ENCODE measurements at regions not wholly inside any gene's neighbourhood (a gene's known extent, or its start where the extent isn't known, plus 50 kb on each side); places are given as distances from the start of the nearest gene placed in this dataset.

GRCh38 chr7:121555558-121555957, 159.4 kb upstream of the FAM3C start:
- Histone ChIP-seq H3K4me3 (ENCODE audit: low read length) (no peak overlapping the region), H3K27ac (ENCODE audit: low read length) (no peak overlapping the region), H2AFZ (ENCODE audit: low read length) (no peak overlapping the region), H3K27me3 (ENCODE audit: low read length) (no peaks in the 10 kb centered on the region), H3K9ac (ENCODE audit: low read length) (no peak overlapping the region), H3K4me1 (ENCODE audit: low read length) (no peaks in the 10 kb centered on the region), H3K36me3 (ENCODE audit: insufficient read depth, low read length) (no peaks in the 10 kb centered on the region), H4K20me1 (ENCODE audit: insufficient read depth, low read depth, low read length) (no peaks in the 10 kb centered on the region), H3K4me2 (ENCODE audit: low read depth, low read length, poor library complexity, severe bottlenecking) (no peak overlapping the region), H3K9me2 (replicated peaks; ENCODE audit: insufficient read depth, low read length) (no peaks in the 10 kb centered on the region), H3K79me2 (ENCODE audit: low read length) (no peaks in the 10 kb centered on the region), H3K9me3 (ENCODE audit: low read length) (no peaks in the 10 kb centered on the region)
- no peak for DNase-seq

GRCh38 chr7:121547544-121548092, 151.5 kb upstream of the FAM3C start:
- H3K36me3 ChIP-seq (ENCODE audit: insufficient read depth, low read length): no peaks in the 10 kb centered on the region
- no peaks in the 10 kb centered on the region for H4K20me1 ChIP-seq (ENCODE audit: insufficient read depth, low read depth, low read length)
- H3K4me2 ChIP-seq (ENCODE audit: low read depth, low read length, poor library complexity, severe bottlenecking): no peak overlapping the region
- H3K4me1 ChIP-seq (ENCODE audit: low read length): no peaks in the 10 kb centered on the region
- no peaks in the 10 kb centered on the region for H3K27me3 ChIP-seq (ENCODE audit: low read length)
- peak; percentile 81 for DNase-seq
- H3K9me3 ChIP-seq (ENCODE audit: low read length): no peaks in the 10 kb centered on the region
- H2AFZ ChIP-seq (ENCODE audit: low read length): no peak overlapping the region
- no peaks in the 10 kb centered on the region for H3K9me2 ChIP-seq (replicated peaks; ENCODE audit: insufficient read depth, low read length)
- H3K79me2 ChIP-seq (ENCODE audit: low read length): no peaks in the 10 kb centered on the region
- H3K9ac ChIP-seq (ENCODE audit: low read length): no peak overlapping the region
- H3K4me3 ChIP-seq (ENCODE audit: low read length): no peak overlapping the region
- H3K27ac ChIP-seq (ENCODE audit: low read length): no peak overlapping the region

- no peak for DNase-seq
- H3K4me2 ChIP-seq (ENCODE audit: low read depth, low read length, poor library complexity, severe bottlenecking): no peak overlapping the region
- no peaks in the 10 kb centered on the region for H3K4me1 ChIP-seq (ENCODE audit: low read length)
- no peaks in the 10 kb centered on the region for H3K79me2 ChIP-seq (ENCODE audit: low read length)
- no peaks in the 10 kb centered on the region for H3K27me3 ChIP-seq (ENCODE audit: low read length)
- H3K9me3 ChIP-seq (ENCODE audit: low read length): no peaks in the 10 kb centered on the region
- H2AFZ ChIP-seq (ENCODE audit: low read length): no peak overlapping the region
- no peaks in the 10 kb centered on the region for H4K20me1 ChIP-seq (ENCODE audit: insufficient read depth, low read depth, low read length)
- no peaks in the 10 kb centered on the region for H3K36me3 ChIP-seq (ENCODE audit: insufficient read depth, low read length)
- no peak overlapping the region for H3K9ac ChIP-seq (ENCODE audit: low read length)
- no peak overlapping the region for H3K27ac ChIP-seq (ENCODE audit: low read length)
- no peaks in the 10 kb centered on the region for H3K9me2 ChIP-seq (replicated peaks; ENCODE audit: insufficient read depth, low read length)
- H3K4me3 ChIP-seq (ENCODE audit: low read length): no peak overlapping the region
These were observed 150.8 kb upstream of the FAM3C start for GRCh38 chr7:121546632-121547543.

GRCh38 chr7:121545418-121545817, 149.3 kb upstream of the FAM3C start:
- H3K9me3 ChIP-seq (ENCODE audit: low read length): no peaks in the 10 kb centered on the region
- no peak overlapping the region for H3K27ac ChIP-seq (ENCODE audit: low read length)
- H3K9ac ChIP-seq (ENCODE audit: low read length): no peak overlapping the region
- H3K27me3 ChIP-seq (ENCODE audit: low read length): no peaks in the 10 kb centered on the region
- no peak overlapping the region for H3K4me3 ChIP-seq (ENCODE audit: low read length)
- H3K4me1 ChIP-seq (ENCODE audit: low read length): no peaks in the 10 kb centered on the region
- no peak for DNase-seq
- H3K36me3 ChIP-seq (ENCODE audit: insufficient read depth, low read length): no peaks in the 10 kb centered on the region
- H3K9me2 ChIP-seq (replicated peaks; ENCODE audit: insufficient read depth, low read length): no peaks in the 10 kb centered on the region
- H3K79me2 ChIP-seq (ENCODE audit: low read length): no peaks in the 10 kb centered on the region
- H4K20me1 ChIP-seq (ENCODE audit: insufficient read depth, low read depth, low read length): no peaks in the 10 kb centered on the region
- H2AFZ ChIP-seq (ENCODE audit: low read length): no peak overlapping the region
- no peak overlapping the region for H3K4me2 ChIP-seq (ENCODE audit: low read depth, low read length, poor library complexity, severe bottlenecking)

GRCh38 chr7:121544726-121545125, 148.6 kb upstream of the FAM3C start:
- H3K79me2 ChIP-seq (ENCODE audit: low read length): no peaks in the 10 kb centered on the region
- H4K20me1 ChIP-seq (ENCODE audit: insufficient read depth, low read depth, low read length): no peaks in the 10 kb centered on the region
- H3K4me3 ChIP-seq (ENCODE audit: low read length): no peak overlapping the region
- DNase-seq: no peak
- no peak overlapping the region for H3K27ac ChIP-seq (ENCODE audit: low read length)
- H3K4me2 ChIP-seq (ENCODE audit: low read depth, low read length, poor library complexity, severe bottlenecking): no peak overlapping the region
- H2AFZ ChIP-seq (ENCODE audit: low read length): no peak overlapping the region
- H3K9ac ChIP-seq (ENCODE audit: low read length): no peak overlapping the region
- no peaks in the 10 kb centered on the region for H3K9me2 ChIP-seq (replicated peaks; ENCODE audit: insufficient read depth, low read length)
- H3K36me3 ChIP-seq (ENCODE audit: insufficient read depth, low read length): no peaks in the 10 kb centered on the region
- no peaks in the 10 kb centered on the region for H3K27me3 ChIP-seq (ENCODE audit: low read length)
- no peaks in the 10 kb centered on the region for H3K9me3 ChIP-seq (ENCODE audit: low read length)
- H3K4me1 ChIP-seq (ENCODE audit: low read length): no peaks in the 10 kb centered on the region

- no peaks in the 10 kb centered on the region for H3K79me2 ChIP-seq (ENCODE audit: low read length)
- H3K9ac ChIP-seq (ENCODE audit: low read length): no peak overlapping the region
- no peaks in the 10 kb centered on the region for H3K27me3 ChIP-seq (ENCODE audit: low read length)
- no peak overlapping the region for H3K27ac ChIP-seq (ENCODE audit: low read length)
- no peak overlapping the region for H3K4me2 ChIP-seq (ENCODE audit: low read depth, low read length, poor library complexity, severe bottlenecking)
- no peak for DNase-seq
- H4K20me1 ChIP-seq (ENCODE audit: insufficient read depth, low read depth, low read length): no peaks in the 10 kb centered on the region
- no peak overlapping the region for H3K4me3 ChIP-seq (ENCODE audit: low read length)
- H3K9me2 ChIP-seq (replicated peaks; ENCODE audit: insufficient read depth, low read length): no peaks in the 10 kb centered on the region
- H3K4me1 ChIP-seq (ENCODE audit: low read length): no peaks in the 10 kb centered on the region
- no peaks in the 10 kb centered on the region for H3K9me3 ChIP-seq (ENCODE audit: low read length)
- no peaks in the 10 kb centered on the region for H3K36me3 ChIP-seq (ENCODE audit: insufficient read depth, low read length)
- no peak overlapping the region for H2AFZ ChIP-seq (ENCODE audit: low read length)
These were observed 148.1 kb upstream of the FAM3C start for GRCh38 chr7:121544238-121544637.

- no peak overlapping the region for H3K27ac ChIP-seq (ENCODE audit: low read length)
- H3K9ac ChIP-seq (ENCODE audit: low read length): no peak overlapping the region
- no peak overlapping the region for H2AFZ ChIP-seq (ENCODE audit: low read length)
- no peak overlapping the region for H3K4me2 ChIP-seq (ENCODE audit: low read depth, low read length, poor library complexity, severe bottlenecking)
- H4K20me1 ChIP-seq (ENCODE audit: insufficient read depth, low read depth, low read length): no peaks in the 10 kb centered on the region
- H3K36me3 ChIP-seq (ENCODE audit: insufficient read depth, low read length): no peaks in the 10 kb centered on the region
- no peak for DNase-seq
- H3K4me3 ChIP-seq (ENCODE audit: low read length): no peak overlapping the region
- no peaks in the 10 kb centered on the region for H3K27me3 ChIP-seq (ENCODE audit: low read length)
- no peaks in the 10 kb centered on the region for H3K9me3 ChIP-seq (ENCODE audit: low read length)
- H3K79me2 ChIP-seq (ENCODE audit: low read length): no peaks in the 10 kb centered on the region
- no peaks in the 10 kb centered on the region for H3K4me1 ChIP-seq (ENCODE audit: low read length)
- H3K9me2 ChIP-seq (replicated peaks; ENCODE audit: insufficient read depth, low read length): no peaks in the 10 kb centered on the region
These were observed 145.3 kb upstream of the FAM3C start for GRCh38 chr7:121541457-121541856.

- Histone ChIP-seq H3K9ac (ENCODE audit: low read length) (no peak overlapping the region), H3K27ac (ENCODE audit: low read length) (no peak overlapping the region), H3K36me3 (ENCODE audit: insufficient read depth, low read length) (no peaks in the 10 kb centered on the region), H3K27me3 (ENCODE audit: low read length) (no peaks in the 10 kb centered on the region), H4K20me1 (ENCODE audit: insufficient read depth, low read depth, low read length) (no peaks in the 10 kb centered on the region), H3K9me2 (replicated peaks; ENCODE audit: insufficient read depth, low read length) (no peaks in the 10 kb centered on the region), H3K4me1 (ENCODE audit: low read length) (no peaks in the 10 kb centered on the region), H3K79me2 (ENCODE audit: low read length) (no peaks in the 10 kb centered on the region), H2AFZ (ENCODE audit: low read length) (no peak overlapping the region), H3K4me3 (ENCODE audit: low read length) (no peak overlapping the region), H3K4me2 (ENCODE audit: low read depth, low read length, poor library complexity, severe bottlenecking) (no peak overlapping the region), H3K9me3 (ENCODE audit: low read length) (no peaks in the 10 kb centered on the region)
- DNase-seq: no peak
These were observed 144.0 kb upstream of the FAM3C start for GRCh38 chr7:121540138-121540537.

Data from Karpas-422 (cell line).